Gastrocnemius medialis (tissue), 4 donors: ENCODE measurements at regions not wholly inside any gene's neighbourhood (a gene's known extent, or its start where the extent isn't known, plus 50 kb on each side); places are given as distances from the start of the nearest gene placed in this dataset.

Source experiments
- CTCF ChIP-seq, 5 experiments: fragments of 450-650 bp in 3 of 5; fragments of 200-600 bp in 2 of 5; sonication (generic) in 2 of 5; IDR thresholded peaks in 4 of 5; conservative IDR thresholded peaks in 1 of 5; 1 replicate in 4 of 5; 2 replicates in 1 of 5; pipeline ENCODE4 v1.5.1; 2016 to 2019; ENCODE audit warnings: antibody characterized with exemption in 5 of 5, mild to moderate bottlenecking in 3 of 5, moderate library complexity in 3 of 5
- POLR2A ChIP-seq, 2 donors: fragments of 450-650 bp; IDR thresholded peaks; one replicate each; pipeline ENCODE4 v1.6.1; 2017; ENCODE audit warnings: antibody characterized with exemption in 2 of 2, mild to moderate bottlenecking in 2 of 2, moderate library complexity in 2 of 2

- no peak for TF ChIP-seq CTCF (IDR thresholded peaks at IDR 0.05 in 4 of 5, conservative IDR thresholded peaks at IDR 0.05 in 1 of 5)
- TF ChIP-seq POLR2A (IDR thresholded peaks at IDR 0.05) = no peak
Observed at GRCh38 chr9:108310202-108310601, 545.6 kb downstream of the ACTL7B start.
